SU-DHL-6 (cell line): ENCODE measurements at regions not wholly inside any gene's neighbourhood (a gene's known extent, or its start where the extent isn't known, plus 50 kb on each side); places are given as distances from the start of the nearest gene placed in this dataset.

Source experiments
- H2AFZ ChIP-seq: fragments of 200-600 bp; sonication (generic); 2 replicates; pipeline ENCODE4 v1.6.1; 2014; ENCODE audit warnings: low read depth, mild to moderate bottlenecking, moderate library complexity, mixed read lengths, antibody characterized with exemption, low read length; ENCODE audit not compliant: severe bottlenecking
- H3F3A ChIP-seq: fragments of 200-600 bp; shearing (Covaris generic); 2 replicates; pipeline ENCODE4 v1.6.0; 2016; ENCODE audit warnings: antibody characterized with exemption, mild to moderate bottlenecking; ENCODE audit not compliant: insufficient read depth
- H3K27ac ChIP-seq: fragments of 200-600 bp; sonication (generic); 2 replicates; pipeline ENCODE4 v1.5.1; 2016; ENCODE audit warnings: low read depth, mild to moderate bottlenecking, low read length, moderate library complexity, mixed read lengths
- H3K27me3 ChIP-seq: fragments of 200-600 bp; sonication (generic), shearing (Covaris generic); 2 replicates; pipeline ENCODE4 v1.6.0; 2014; ENCODE audit warnings: mild to moderate bottlenecking, low read length
- H3K36me3 ChIP-seq: fragments of 200-600 bp; sonication (generic); 2 replicates; pipeline ENCODE4 v1.6.1; 2014; ENCODE audit warnings: mild to moderate bottlenecking, low read length, mixed read lengths
- H3K4me2 ChIP-seq: fragments of 300-600, 200-600 bp; shearing (Covaris generic), sonication (generic); 2 replicates; pipeline ENCODE4 v1.6.0; 2014; ENCODE audit warnings: low read length, low read depth, mild to moderate bottlenecking; ENCODE audit not compliant: poor library complexity, severe bottlenecking
- H3K4me3 ChIP-seq: fragments of 200-600 bp; sonication (generic); 2 replicates; pipeline ENCODE4 v1.5.1; 2014; ENCODE audit warnings: antibody characterized with exemption, low read length, mild to moderate bottlenecking, mixed read lengths; ENCODE audit not compliant: insufficient read depth, poor library complexity, severe bottlenecking
- H3K79me2 ChIP-seq: fragments of 200-600 bp; sonication (generic); 2 replicates; pipeline ENCODE4 v1.6.1; 2014; ENCODE audit warnings: mild to moderate bottlenecking, low read length, moderate library complexity; ENCODE audit not compliant: insufficient read depth
- H3K9ac ChIP-seq: fragments of 200-600 bp; sonication (generic); 2 replicates; pipeline ENCODE4 v1.7.0; 2014; ENCODE audit warnings: mild to moderate bottlenecking, low read length
- H3K9me2 ChIP-seq: fragments of 200-600 bp; sonication (generic); replicated peaks from 2 replicates; pipeline ENCODE4 v1.6.1; 2014; ENCODE audit warnings: low read length; ENCODE audit not compliant: insufficient read depth
- H3K9me3 ChIP-seq: fragments of 200-600 bp; sonication (generic); 2 replicates; pipeline ENCODE4 v1.6.1; 2014; ENCODE audit warnings: low read length, mixed read lengths; ENCODE audit not compliant: insufficient read depth
- H4K20me1 ChIP-seq: fragments of 200-600 bp; sonication (generic); 2 replicates; pipeline ENCODE4 v1.6.1; 2014; ENCODE audit warnings: low read depth, mild to moderate bottlenecking, antibody characterized with exemption, low read length, moderate library complexity, mixed read lengths
- CTCF ChIP-seq: fragments of 200-600 bp; sonication (generic); IDR thresholded peaks from one replicate; pipeline ENCODE4 v1.5.1; 2017; ENCODE audit warnings: antibody characterized with exemption, mild to moderate bottlenecking, low read length, moderate library complexity; ENCODE audit not compliant: insufficient read depth, poor library complexity, severe bottlenecking
- EZH2phosphoT487 ChIP-seq: fragments of 200-600 bp; sonication (generic), shearing (Covaris generic); conservative IDR thresholded peaks from 2 replicates; pipeline ENCODE4 v1.6.1; 2018; ENCODE audit warnings: mild to moderate bottlenecking, antibody characterized with exemption, low read length, moderate library complexity, mixed read lengths

- Histone ChIP-seq H3K27ac (no peak overlapping the region), H3F3A (no peaks in the 10 kb centered on the region), H3K9me3 (no peaks in the 10 kb centered on the region), H2AFZ (no peak overlapping the region), H4K20me1 (no peaks in the 10 kb centered on the region), H3K4me3 (no peak overlapping the region), H3K9me2 (no peaks in the 10 kb centered on the region), H3K4me2 (no peak overlapping the region), H3K36me3 (no peaks in the 10 kb centered on the region), H3K79me2 (no peaks in the 10 kb centered on the region), H3K27me3 (no peaks in the 10 kb centered on the region), H3K9ac (no peak overlapping the region)
- no peak for TF ChIP-seq CTCF
- TF ChIP-seq EZH2phosphoT487, result no peak
Measured at GRCh38 chrX:69431420-69431819, 72.7 kb upstream of the NALF2 start.

- Histone ChIP-seq H3F3A (no peaks in the 10 kb centered on the region), H3K9me3 (no peaks in the 10 kb centered on the region), H3K27ac (no peak overlapping the region), H2AFZ (no peak overlapping the region), H3K79me2 (no peaks in the 10 kb centered on the region), H3K36me3 (no peaks in the 10 kb centered on the region), H3K9ac (no peak overlapping the region), H4K20me1 (no peaks in the 10 kb centered on the region), H3K9me2 (no peaks in the 10 kb centered on the region), H3K4me2 (no peak overlapping the region), H3K4me3 (no peak overlapping the region), H3K27me3 (no peaks in the 10 kb centered on the region)
- TF ChIP-seq CTCF (no peak), EZH2phosphoT487 (no peak)
Measured at GRCh38 chrX:69430785-69431184, 73.3 kb upstream of the NALF2 start.

GRCh38 chrX:69429339-69430015 lies 74.6 kb upstream of the NALF2 start:
- Histone ChIP-seq H3K27ac (no peak overlapping the region), H4K20me1 (no peaks in the 10 kb centered on the region), H2AFZ (no peak overlapping the region), H3F3A (no peaks in the 10 kb centered on the region), H3K27me3 (no peaks in the 10 kb centered on the region), H3K9ac (no peak overlapping the region), H3K9me3 (no peaks in the 10 kb centered on the region), H3K4me3 (no peak overlapping the region), H3K79me2 (no peaks in the 10 kb centered on the region), H3K36me3 (no peaks in the 10 kb centered on the region), H3K4me2 (no peak overlapping the region), H3K9me2 (no peaks in the 10 kb centered on the region)
- TF ChIP-seq EZH2phosphoT487, result no peak
- no peak for TF ChIP-seq CTCF
